ENCODE measurements at regions not wholly inside any gene's neighbourhood (a gene's known extent, or its start where the extent isn't known, plus 50 kb on each side); places are given as distances from the start of the nearest gene placed in this dataset.

DNA sequence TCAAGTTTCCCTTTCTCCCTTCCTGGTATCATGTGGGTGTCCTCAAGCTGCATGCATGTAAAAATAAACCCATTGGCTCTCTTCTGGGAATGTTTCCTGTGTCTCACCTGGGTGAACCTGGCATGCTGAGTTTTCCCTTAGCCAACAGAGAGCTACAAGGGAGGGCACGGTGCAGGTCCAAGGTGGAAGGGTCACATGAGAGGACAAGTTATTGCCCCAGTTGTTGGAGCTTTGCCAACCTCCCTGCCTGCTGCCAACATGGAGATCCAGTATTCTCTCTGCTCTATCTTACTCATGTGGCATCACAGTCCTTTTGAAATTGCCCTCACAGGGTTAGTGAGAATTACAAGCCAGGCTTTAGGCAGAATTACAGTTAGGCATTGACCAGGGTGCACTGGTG is 196.1 kb upstream of the GYPA start:
- Histone ChIP-seq H3K36me3 (no peaks in the 10 kb centered on the region), H4K20me1 (ENCODE audit: low read depth) (no peaks in the 10 kb centered on the region), H3K79me2 (ENCODE audit: low read depth) (no peaks in the 10 kb centered on the region), H3K4me2 (no peak overlapping the region), H3K4me3 (no peak overlapping the region), H3F3A (ENCODE audit: low read depth) (no peaks in the 10 kb centered on the region), H2AFZ (replicated peaks) (no peak overlapping the region), H3K27ac (no peak overlapping the region), H3K4me1 (no peaks in the 10 kb centered on the region), H3K9ac (no peak overlapping the region), H3K9me3 (ENCODE audit: low read depth) (no peaks in the 10 kb centered on the region), H3K27me3 (no peaks in the 10 kb centered on the region)
- no peaks in the 10 kb centered on the region for H3K4me1 Mint-ChIP-seq
- H3K27ac Mint-ChIP-seq, result no peak overlapping the region
- DNase-seq (ENCODE audit: low spot score), result no peak
- no peak overlapping the region for H3K4me3 Mint-ChIP-seq
- no peaks in the 10 kb centered on the region for H3K36me3 Mint-ChIP-seq
- H3K9me3 Mint-ChIP-seq, result no peaks in the 10 kb centered on the region
- TF ChIP-seq EZH2phosphoT487 (IDR thresholded peaks at IDR 0.05) (no peak), EZH2 (IDR thresholded peaks at IDR 0.05) (no peak), CTCF (IDR thresholded peaks at IDR 0.05) (no peak)
- peaks cover under 1% of the 10 kb centered on the region for H3K27me3 Mint-ChIP-seq (ENCODE audit: insufficient read depth, low read depth)

GRCh38 chr4:144338148-144338547 is 197.6 kb upstream of the GYPA start:
- Histone ChIP-seq H3K9ac (no peak overlapping the region), H3K4me2 (no peak overlapping the region), H3K4me1 (no peaks in the 10 kb centered on the region), H3K27ac (no peak overlapping the region), H3K4me3 (no peak overlapping the region), H3K9me3 (ENCODE audit: low read depth) (no peaks in the 10 kb centered on the region), H3K27me3 (no peaks in the 10 kb centered on the region), H2AFZ (replicated peaks) (no peak overlapping the region), H3K36me3 (no peaks in the 10 kb centered on the region), H3F3A (ENCODE audit: low read depth) (no peaks in the 10 kb centered on the region), H4K20me1 (ENCODE audit: low read depth) (no peaks in the 10 kb centered on the region), H3K79me2 (ENCODE audit: low read depth) (no peaks in the 10 kb centered on the region)
- H3K4me3 Mint-ChIP-seq, result no peak overlapping the region
- no peaks in the 10 kb centered on the region for H3K4me1 Mint-ChIP-seq
- DNase-seq (ENCODE audit: low spot score), result no peak
- H3K36me3 Mint-ChIP-seq, result no peaks in the 10 kb centered on the region
- TF ChIP-seq CTCF (IDR thresholded peaks at IDR 0.05), result no peak
- no peak for TF ChIP-seq EZH2phosphoT487 (IDR thresholded peaks at IDR 0.05)
- no peak for TF ChIP-seq EZH2 (IDR thresholded peaks at IDR 0.05)
- no peak overlapping the region for H3K27ac Mint-ChIP-seq
- H3K9me3 Mint-ChIP-seq, result no peaks in the 10 kb centered on the region
- peaks cover 3% of the 10 kb centered on the region for H3K27me3 Mint-ChIP-seq (ENCODE audit: insufficient read depth, low read depth)

GRCh38 chr4:144338834-144339233 is 198.3 kb upstream of the GYPA start:
- H3K4me2 ChIP-seq, result no peak overlapping the region
- peaks cover 3% of the 10 kb centered on the region for H3K27me3 Mint-ChIP-seq (ENCODE audit: insufficient read depth, low read depth)

More at GRCh38 chr4:144338834-144339233, 198.3 kb upstream of the GYPA start:
- Histone ChIP-seq H3K36me3 (no peaks in the 10 kb centered on the region), H3K4me1 (no peaks in the 10 kb centered on the region), H3K79me2 (ENCODE audit: low read depth) (no peaks in the 10 kb centered on the region), H3K27ac (no peak overlapping the region), H3F3A (ENCODE audit: low read depth) (no peaks in the 10 kb centered on the region), H4K20me1 (ENCODE audit: low read depth) (no peaks in the 10 kb centered on the region), H2AFZ (replicated peaks) (no peak overlapping the region), H3K27me3 (no peaks in the 10 kb centered on the region), H3K9ac (no peak overlapping the region), H3K4me3 (no peak overlapping the region), H3K9me3 (ENCODE audit: low read depth) (no peaks in the 10 kb centered on the region)
- no peak for DNase-seq (ENCODE audit: low spot score)
- no peak for TF ChIP-seq EZH2phosphoT487 (IDR thresholded peaks at IDR 0.05)
- no peak for TF ChIP-seq CTCF (IDR thresholded peaks at IDR 0.05)
- TF ChIP-seq EZH2 (IDR thresholded peaks at IDR 0.05), result no peak
- no peaks in the 10 kb centered on the region for H3K9me3 Mint-ChIP-seq
- no peak overlapping the region for H3K27ac Mint-ChIP-seq
- H3K36me3 Mint-ChIP-seq, result no peaks in the 10 kb centered on the region
- H3K4me1 Mint-ChIP-seq, result no peaks in the 10 kb centered on the region
- H3K4me3 Mint-ChIP-seq, result no peak overlapping the region
